Neural crest cell (in vitro differentiated cells): ENCODE measurements at regions not wholly inside any gene's neighbourhood (a gene's known extent, or its start where the extent isn't known, plus 50 kb on each side); places are given as distances from the start of the nearest gene placed in this dataset.
"Not testable (repeated sequence)": the region's sequence is repeated elsewhere in the genome, so short reads cannot be mapped to it uniquely, and the experiment has no call there.

Experiments used
- DNase-seq: peaks from one replicate; pipeline ENCODE4 v3.0.0; 2021; ENCODE audit warnings: low read depth, mixed read lengths, low spot score
- H3K27ac Mint-ChIP-seq: one replicate; pipeline ENCODE4 v1.8.0; 2021; ENCODE audit warnings: mild to moderate bottlenecking, mixed read lengths; ENCODE audit not compliant: unreplicated experiment
- H3K27me3 Mint-ChIP-seq: 2 replicates; pipeline ENCODE4 v1.8.0; 2021; ENCODE audit warnings: low read depth, mild to moderate bottlenecking, mixed read lengths
- H3K36me3 Mint-ChIP-seq: 2 replicates; pipeline ENCODE4 v1.8.0; 2021; ENCODE audit warnings: low read depth, mild to moderate bottlenecking, mixed read lengths
- H3K4me1 Mint-ChIP-seq: 2 replicates; pipeline ENCODE4 v1.8.0; 2021; ENCODE audit warnings: mixed read lengths
- H3K4me3 Mint-ChIP-seq: one replicate; pipeline ENCODE4 v1.8.0; 2021; ENCODE audit warnings: mild to moderate bottlenecking, mixed read lengths
- H3K9me3 Mint-ChIP-seq: 2 replicates; pipeline ENCODE4 v1.8.0; 2021; ENCODE audit warnings: mixed read lengths
- TF ChIP-seq, protein P1 (sequence below): fragments of 200-600 bp; sonication (generic); conservative IDR thresholded peaks from 2 replicates; pipeline ENCODE4 v1.5.0; 2021; ENCODE audit warnings: antibody characterized with exemption, mild to moderate bottlenecking

- Mint-ChIP-seq H3K9me3 (peaks cover 6% of the 10 kb centered on the region), H3K27ac (no peak overlapping the region)
- TF ChIP-seq, protein P1, sequence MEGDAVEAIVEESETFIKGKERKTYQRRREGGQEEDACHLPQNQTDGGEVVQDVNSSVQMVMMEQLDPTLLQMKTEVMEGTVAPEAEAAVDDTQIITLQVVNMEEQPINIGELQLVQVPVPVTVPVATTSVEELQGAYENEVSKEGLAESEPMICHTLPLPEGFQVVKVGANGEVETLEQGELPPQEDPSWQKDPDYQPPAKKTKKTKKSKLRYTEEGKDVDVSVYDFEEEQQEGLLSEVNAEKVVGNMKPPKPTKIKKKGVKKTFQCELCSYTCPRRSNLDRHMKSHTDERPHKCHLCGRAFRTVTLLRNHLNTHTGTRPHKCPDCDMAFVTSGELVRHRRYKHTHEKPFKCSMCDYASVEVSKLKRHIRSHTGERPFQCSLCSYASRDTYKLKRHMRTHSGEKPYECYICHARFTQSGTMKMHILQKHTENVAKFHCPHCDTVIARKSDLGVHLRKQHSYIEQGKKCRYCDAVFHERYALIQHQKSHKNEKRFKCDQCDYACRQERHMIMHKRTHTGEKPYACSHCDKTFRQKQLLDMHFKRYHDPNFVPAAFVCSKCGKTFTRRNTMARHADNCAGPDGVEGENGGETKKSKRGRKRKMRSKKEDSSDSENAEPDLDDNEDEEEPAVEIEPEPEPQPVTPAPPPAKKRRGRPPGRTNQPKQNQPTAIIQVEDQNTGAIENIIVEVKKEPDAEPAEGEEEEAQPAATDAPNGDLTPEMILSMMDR, result no peak
Observed at GRCh38 chr6:67916399-67916798, 718.7 kb upstream of the ADGRB3 start.

GRCh38 chr6:67914419-67914818 lies 720.7 kb upstream of the ADGRB3 start:
- H3K4me3 Mint-ChIP-seq, result no peak overlapping the region
- no peaks in the 10 kb centered on the region for H3K36me3 Mint-ChIP-seq
- no peaks in the 10 kb centered on the region for H3K4me1 Mint-ChIP-seq
- TF ChIP-seq, protein P1, result no peak
- no peaks in the 10 kb centered on the region for H3K27me3 Mint-ChIP-seq
- H3K9me3 Mint-ChIP-seq, result peaks cover 6% of the 10 kb centered on the region
- no peak overlapping the region for H3K27ac Mint-ChIP-seq
- no peak for DNase-seq

More at GRCh38 chr6:67916399-67916798, 718.7 kb upstream of the ADGRB3 start:
- no peaks in the 10 kb centered on the region for H3K36me3 Mint-ChIP-seq
- DNase-seq, result no peak
- H3K4me3 Mint-ChIP-seq, result no peak overlapping the region
- H3K27me3 Mint-ChIP-seq, result no peaks in the 10 kb centered on the region
- H3K4me1 Mint-ChIP-seq, result no peaks in the 10 kb centered on the region

DNA sequence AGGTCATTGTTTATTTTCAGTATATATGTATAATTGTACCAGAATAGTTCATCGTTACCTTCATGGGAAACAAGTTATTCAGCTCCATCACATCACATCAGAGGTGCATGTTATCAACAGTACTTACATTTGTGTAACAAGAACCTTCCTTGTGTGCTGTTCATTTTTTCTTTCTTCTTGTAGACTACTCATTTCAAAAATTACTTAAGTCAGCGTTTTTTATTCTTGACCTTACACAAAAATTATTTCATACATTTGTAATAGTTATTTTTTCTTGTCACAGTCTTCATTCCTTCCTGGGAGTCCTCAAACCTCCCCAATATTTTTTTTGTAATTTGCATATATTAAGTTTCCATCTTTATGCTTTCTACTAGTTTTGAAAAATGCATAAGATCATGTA lies 725.7 kb upstream of the ADGRB3 start:
- H3K27ac Mint-ChIP-seq, result no peak overlapping the region
- no peak for DNase-seq
- peaks cover 6% of the 10 kb centered on the region for H3K9me3 Mint-ChIP-seq
- TF ChIP-seq, protein P1, result no peak
- H3K4me3 Mint-ChIP-seq, result no peak overlapping the region
- no peaks in the 10 kb centered on the region for H3K27me3 Mint-ChIP-seq
- no peaks in the 10 kb centered on the region for H3K4me1 Mint-ChIP-seq
- no peaks in the 10 kb centered on the region for H3K36me3 Mint-ChIP-seq

- Mint-ChIP-seq H3K4me1 (no peaks in the 10 kb centered on the region), H3K27me3 (no peaks in the 10 kb centered on the region), H3K36me3 (no peaks in the 10 kb centered on the region), H3K9me3 (peaks cover 10% of the 10 kb centered on the region), H3K4me3 (no peak overlapping the region), H3K27ac (no peak overlapping the region)
- no peak for DNase-seq
- TF ChIP-seq, protein P1, result no peak
Observed at GRCh38 chr6:67908379-67908778, 726.7 kb upstream of the ADGRB3 start.

- not testable (repeated sequence) for H3K4me1 Mint-ChIP-seq, H3K27me3 Mint-ChIP-seq, H3K36me3 Mint-ChIP-seq, DNase-seq, H3K27ac Mint-ChIP-seq, H3K4me3 Mint-ChIP-seq
- H3K9me3 Mint-ChIP-seq, result peaks cover 11% of the 10 kb centered on the region
Observed at GRCh38 chr6:67904735-67905134, 730.3 kb upstream of the ADGRB3 start.

DNA sequence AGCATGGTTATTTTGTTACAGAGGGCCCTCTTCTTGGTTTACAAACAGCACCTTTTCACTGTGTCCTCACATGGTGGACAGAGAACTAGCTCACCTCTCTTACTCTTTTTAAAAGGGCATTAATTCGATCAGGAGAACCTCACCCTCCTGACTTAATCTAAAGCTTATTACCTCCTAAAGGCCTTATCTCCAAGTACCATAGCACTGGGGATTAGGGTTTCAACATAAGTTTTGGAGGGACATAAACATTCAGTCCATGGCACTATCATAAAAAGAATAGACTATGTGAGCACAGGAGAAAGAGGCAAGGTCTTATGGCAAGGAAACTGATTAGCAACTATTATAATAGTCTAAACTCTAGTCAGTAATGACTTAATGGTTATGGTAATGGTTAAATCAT lies 736.2 kb upstream of the ADGRB3 start:
- Mint-ChIP-seq H3K4me1 (peaks cover 4% of the 10 kb centered on the region), H3K27ac (no peak overlapping the region), H3K4me3 (no peak overlapping the region), H3K27me3 (no peaks in the 10 kb centered on the region), H3K36me3 (peaks cover 2% of the 10 kb centered on the region), H3K9me3 (peaks cover 5% of the 10 kb centered on the region)
- TF ChIP-seq, protein P1, result no peak
- no peak for DNase-seq
